Thoracic aorta (tissue), 2 donors: ENCODE measurements at regions not wholly inside any gene's neighbourhood (a gene's known extent, or its start where the extent isn't known, plus 50 kb on each side); places are given as distances from the start of the nearest gene placed in this dataset.

Experiments used
- ATAC-seq: fragments of 150-250 bp; one replicate; pipeline ENCODE4 v1.8.0; 2017; ENCODE audit warnings: low read depth; ENCODE audit not compliant: insufficient number of reproducible peaks, low FRiP score
- DNase-seq: peaks from one replicate; pipeline ENCODE4 v3.0.0-alpha.2; 2020; ENCODE audit warnings: low spot score
- H3K27ac ChIP-seq, 2 donors: fragments of 200-600 bp; sonication (generic); 1 replicate in 1 of 2; 2 replicates in 1 of 2; pipeline ENCODE4 v1.5.1; 2016; ENCODE audit warnings: mild to moderate bottlenecking in 2 of 2, moderate library complexity in 2 of 2
- H3K27me3 ChIP-seq: fragments of 200-600 bp; sonication (generic); replicated peaks from 2 replicates; pipeline ENCODE4 v1.6.0; 2016; ENCODE audit warnings: mild to moderate bottlenecking; ENCODE audit not compliant: insufficient read depth
- H3K36me3 ChIP-seq: fragments of 200-600 bp; sonication (generic); one replicate; pipeline ENCODE4 v1.5.1; 2016
- H3K4me1 ChIP-seq, 2 donors: fragments of 200-600 bp; sonication (generic); 1 replicate in 1 of 2; 2 replicates in 1 of 2; pipeline versions ENCODE4 v1.5.1 to v1.6.0; 2016; ENCODE audit warnings: low read depth in 2 of 2, mild to moderate bottlenecking in 1 of 2; ENCODE audit not compliant: control insufficient read depth in 1 of 2
- H3K4me3 ChIP-seq: fragments of 200-600 bp; sonication (generic); 2 replicates; pipeline ENCODE4 v1.5.1; 2016; ENCODE audit warnings: mild to moderate bottlenecking
- H3K9me3 ChIP-seq: fragments of 200-600 bp; sonication (generic); 2 replicates; pipeline ENCODE4 v1.5.1; 2016
- TF ChIP-seq, protein P1 (sequence below): fragments of 200-600 bp; sonication (generic); IDR thresholded peaks from one replicate; pipeline ENCODE4 v1.5.1; 2019; ENCODE audit warnings: antibody characterized with exemption

DNA sequence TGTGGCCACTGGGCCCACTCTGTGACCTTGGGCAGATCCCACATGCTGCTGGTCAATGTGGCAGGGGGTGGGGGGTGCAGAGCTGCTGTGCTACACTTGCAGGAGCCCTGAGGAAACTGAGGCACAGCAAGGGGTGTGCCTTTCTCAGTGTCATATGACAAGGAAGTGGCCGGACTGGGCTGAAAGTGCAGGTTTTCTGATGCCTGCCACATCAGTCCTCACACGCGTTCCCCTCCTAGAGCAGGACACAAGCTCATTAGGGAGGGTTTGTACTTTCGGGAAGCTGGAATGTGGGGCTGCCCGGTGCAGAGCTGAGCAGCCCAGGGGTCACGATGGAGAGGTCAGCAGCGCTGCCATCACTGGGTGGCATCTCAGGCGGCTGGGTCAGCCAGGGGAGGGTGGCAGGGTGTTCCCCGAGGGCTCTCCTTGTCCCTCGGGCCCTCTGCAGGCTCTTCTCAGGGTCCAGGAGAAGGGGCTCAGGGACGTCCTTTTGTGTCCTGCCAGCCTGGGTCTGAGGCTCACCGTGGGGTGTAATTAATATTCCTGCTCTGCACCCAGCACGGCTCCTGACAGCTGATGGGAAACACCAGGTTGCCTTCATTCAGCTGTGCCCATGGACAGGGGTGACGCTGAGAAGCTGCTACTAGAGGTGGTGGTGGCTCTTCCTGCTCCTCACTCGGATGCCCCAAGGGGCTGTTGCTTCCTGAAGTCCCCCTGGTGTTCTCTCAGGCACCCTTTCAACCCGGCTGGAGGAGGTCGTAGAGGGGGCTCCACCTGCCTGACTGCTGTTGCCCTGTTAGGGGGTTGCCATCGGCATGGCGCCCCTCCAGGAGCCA, 62.1 kb upstream of the HDAC4 start:
- H3K4me3 ChIP-seq, result no peak overlapping the region
- H3K9me3 ChIP-seq, result no peaks in the 10 kb centered on the region
- no peaks in the 10 kb centered on the region for H3K36me3 ChIP-seq
- peaks cover 0 to 12% of the 10 kb centered on the region in 2 donors for H3K4me1 ChIP-seq
- TF ChIP-seq, protein P1, sequence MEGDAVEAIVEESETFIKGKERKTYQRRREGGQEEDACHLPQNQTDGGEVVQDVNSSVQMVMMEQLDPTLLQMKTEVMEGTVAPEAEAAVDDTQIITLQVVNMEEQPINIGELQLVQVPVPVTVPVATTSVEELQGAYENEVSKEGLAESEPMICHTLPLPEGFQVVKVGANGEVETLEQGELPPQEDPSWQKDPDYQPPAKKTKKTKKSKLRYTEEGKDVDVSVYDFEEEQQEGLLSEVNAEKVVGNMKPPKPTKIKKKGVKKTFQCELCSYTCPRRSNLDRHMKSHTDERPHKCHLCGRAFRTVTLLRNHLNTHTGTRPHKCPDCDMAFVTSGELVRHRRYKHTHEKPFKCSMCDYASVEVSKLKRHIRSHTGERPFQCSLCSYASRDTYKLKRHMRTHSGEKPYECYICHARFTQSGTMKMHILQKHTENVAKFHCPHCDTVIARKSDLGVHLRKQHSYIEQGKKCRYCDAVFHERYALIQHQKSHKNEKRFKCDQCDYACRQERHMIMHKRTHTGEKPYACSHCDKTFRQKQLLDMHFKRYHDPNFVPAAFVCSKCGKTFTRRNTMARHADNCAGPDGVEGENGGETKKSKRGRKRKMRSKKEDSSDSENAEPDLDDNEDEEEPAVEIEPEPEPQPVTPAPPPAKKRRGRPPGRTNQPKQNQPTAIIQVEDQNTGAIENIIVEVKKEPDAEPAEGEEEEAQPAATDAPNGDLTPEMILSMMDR, result no peak
- ATAC-seq (no peak), DNase-seq (no peak)
- H3K27me3 ChIP-seq, result no peaks in the 10 kb centered on the region
- H3K27ac ChIP-seq, result no peak overlapping the region

DNA sequence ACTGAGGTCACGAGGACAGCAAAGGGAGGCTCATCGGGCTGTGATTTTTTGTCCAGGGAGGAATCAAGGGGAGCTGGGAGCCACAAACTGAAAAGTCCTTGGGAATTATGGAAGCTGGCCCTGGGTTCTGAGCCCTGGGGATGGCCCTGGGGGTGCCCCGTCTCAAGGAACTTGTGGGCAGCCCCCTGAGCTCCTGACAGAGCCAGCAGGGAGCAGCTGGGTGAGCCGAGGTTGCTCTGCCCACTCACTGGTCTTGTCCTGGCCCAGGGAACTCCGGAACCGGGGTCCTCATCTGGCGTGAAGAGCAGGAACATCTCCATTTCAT, 61.3 kb upstream of the HDAC4 start:
- H3K4me3 ChIP-seq, result no peak overlapping the region
- H3K4me1 ChIP-seq, result peaks cover 0 to 12% of the 10 kb centered on the region in 2 donors
- ATAC-seq (no peak), DNase-seq (no peak)
- TF ChIP-seq, protein P1, result no peak
- no peak overlapping the region for H3K27ac ChIP-seq
- H3K27me3 ChIP-seq, result no peaks in the 10 kb centered on the region
- no peaks in the 10 kb centered on the region for H3K9me3 ChIP-seq
- no peaks in the 10 kb centered on the region for H3K36me3 ChIP-seq

DNA sequence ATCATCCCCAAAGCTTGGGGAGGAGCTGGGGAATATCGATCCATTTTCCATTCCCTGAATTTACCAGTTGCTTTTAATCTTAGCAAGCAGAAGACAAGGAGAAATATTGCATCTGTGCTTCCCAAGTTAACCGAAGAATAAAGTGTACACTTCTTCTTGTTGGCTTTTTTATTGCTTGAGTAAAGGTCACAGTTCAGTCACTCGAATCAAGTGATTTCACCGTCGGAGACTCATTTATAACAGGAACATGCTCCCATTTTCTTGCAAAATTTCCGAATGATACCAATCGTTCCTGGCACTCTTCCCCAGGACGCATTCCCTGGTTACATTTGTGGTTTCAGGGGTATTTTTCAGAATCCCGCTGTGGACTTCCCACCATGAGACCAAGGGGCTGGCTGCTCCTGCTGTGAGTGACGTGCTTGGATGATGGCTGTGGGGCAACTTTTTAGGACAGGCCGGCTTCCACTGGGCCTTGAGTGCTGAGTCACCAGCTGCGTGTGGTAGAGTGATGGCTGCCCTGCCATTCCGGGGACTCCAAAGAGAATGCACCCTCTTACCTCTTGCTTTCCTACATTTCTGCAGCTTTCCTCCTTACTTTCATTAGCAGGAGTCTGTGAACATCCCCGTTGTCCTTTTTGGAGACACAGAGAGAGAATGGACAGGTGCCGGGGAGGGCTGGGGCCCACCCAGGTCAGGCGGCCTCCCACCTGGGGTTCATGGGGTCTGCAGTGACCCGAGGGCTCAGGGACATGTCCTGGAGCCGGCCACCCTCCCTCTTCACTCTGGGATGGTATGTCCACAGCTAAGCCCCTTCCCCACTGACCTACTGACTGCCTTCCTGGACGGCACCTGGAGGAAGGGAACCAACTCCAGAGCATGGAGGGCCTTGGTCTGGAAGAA, 60.7 kb upstream of the HDAC4 start:
- H3K36me3 ChIP-seq, result no peaks in the 10 kb centered on the region
- H3K27me3 ChIP-seq, result no peaks in the 10 kb centered on the region
- peaks cover 0 to 12% of the 10 kb centered on the region in 2 donors for H3K4me1 ChIP-seq
- TF ChIP-seq, protein P1, result no peak
- no peaks in the 10 kb centered on the region for H3K9me3 ChIP-seq
- no peak overlapping the region for H3K27ac ChIP-seq
- no peak overlapping the region for H3K4me3 ChIP-seq
- DNase-seq (no peak), ATAC-seq (no peak)

DNA sequence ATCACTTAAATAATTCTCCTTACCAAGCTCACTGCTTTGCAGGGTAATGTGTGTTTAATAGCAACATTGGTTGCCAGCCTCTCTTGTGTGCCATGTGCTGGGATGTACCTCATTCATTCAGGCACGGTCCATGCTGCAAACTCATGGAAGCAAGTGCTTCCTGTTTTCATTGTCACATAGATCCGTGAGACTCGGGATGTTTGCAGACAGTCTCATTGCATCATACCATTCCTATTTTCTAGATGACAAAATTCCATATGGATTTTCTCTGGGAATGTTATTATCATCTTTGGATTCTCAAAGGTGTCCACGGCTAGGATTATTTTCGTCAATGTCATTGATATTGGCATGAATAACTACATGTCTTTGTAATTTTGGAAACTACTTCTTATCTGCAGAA, 60.0 kb upstream of the HDAC4 start:
- H3K4me3 ChIP-seq, result no peak overlapping the region
- H3K36me3 ChIP-seq, result no peaks in the 10 kb centered on the region
- TF ChIP-seq, protein P1, result no peak
- no peaks in the 10 kb centered on the region for H3K27me3 ChIP-seq
- peaks cover 0 to 12% of the 10 kb centered on the region in 2 donors for H3K4me1 ChIP-seq
- no peak overlapping the region for H3K27ac ChIP-seq
- DNase-seq (no peak), ATAC-seq (no peak)
- no peaks in the 10 kb centered on the region for H3K9me3 ChIP-seq

DNA sequence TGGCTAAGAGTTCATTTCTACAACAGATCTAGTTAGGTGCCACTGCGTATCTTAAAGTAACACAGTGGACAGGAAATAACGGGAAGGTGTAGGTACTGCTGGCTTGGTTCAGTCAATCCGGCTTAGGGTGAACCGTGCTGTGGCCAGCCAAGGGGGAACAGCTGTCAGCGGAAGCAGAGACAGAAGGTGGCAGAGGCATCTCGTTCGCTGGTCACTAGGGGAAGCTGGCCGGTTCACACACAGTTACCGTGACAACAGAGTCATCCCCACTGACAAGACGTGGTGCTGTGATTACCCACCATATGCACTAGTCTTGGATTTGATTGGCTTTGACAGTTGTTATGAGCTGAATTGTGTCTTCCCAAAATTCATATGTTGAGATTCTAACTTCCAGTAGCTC, 58.8 kb upstream of the HDAC4 start:
- Histone ChIP-seq H3K9me3 (no peaks in the 10 kb centered on the region), H3K4me1 (peaks cover 0 to under 1% of the 10 kb centered on the region in 2 donors), H3K36me3 (no peaks in the 10 kb centered on the region), H3K27ac (no peak overlapping the region), H3K4me3 (no peak overlapping the region), H3K27me3 (no peaks in the 10 kb centered on the region)
- TF ChIP-seq, protein P1, result no peak
- ATAC-seq, result no peak
- no peak for DNase-seq
